GM18499 (cell line): ENCODE measurements at regions not wholly inside any gene's neighbourhood (a gene's known extent, or its start where the extent isn't known, plus 50 kb on each side); places are given as distances from the start of the nearest gene placed in this dataset.

Experiments used
- ATAC-seq: cut with Tn5 transposase; IDR thresholded peaks from one replicate; pipeline ENCODE4 v1.9.1; 2021; ENCODE audit warnings: moderate number of reproducible peaks; ENCODE audit not compliant: insufficient read depth, unreplicated experiment

GRCh38 chr5:39863926-39864552 is 439.3 kb upstream of the DAB2 start:
- ATAC-seq = no peak

DNA sequence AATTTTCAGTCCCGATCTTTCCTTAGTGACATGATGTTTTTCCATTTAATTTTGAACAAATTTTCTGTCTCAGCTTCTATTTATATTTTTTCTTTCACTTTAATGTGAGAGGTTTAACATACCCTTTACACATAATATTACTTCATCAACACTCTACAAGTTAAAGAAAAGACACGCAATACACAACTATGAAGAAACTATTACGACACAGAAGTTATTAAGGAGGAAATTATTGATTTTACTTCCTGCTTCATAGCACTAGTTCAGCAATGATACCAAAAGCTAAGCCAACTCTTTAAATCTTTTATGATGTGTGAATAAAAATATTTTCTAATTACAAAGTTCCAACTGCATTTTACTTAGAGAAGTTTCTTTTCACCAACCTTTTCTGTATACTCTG is 432.3 kb upstream of the DAB2 start:
- no peak for ATAC-seq

- no peak for ATAC-seq
These were observed 430.1 kb upstream of the DAB2 start for GRCh38 chr5:39854771-39855410.

- ATAC-seq = no peak
These were observed 425.5 kb upstream of the DAB2 start for GRCh38 chr5:39850291-39850690.

DNA sequence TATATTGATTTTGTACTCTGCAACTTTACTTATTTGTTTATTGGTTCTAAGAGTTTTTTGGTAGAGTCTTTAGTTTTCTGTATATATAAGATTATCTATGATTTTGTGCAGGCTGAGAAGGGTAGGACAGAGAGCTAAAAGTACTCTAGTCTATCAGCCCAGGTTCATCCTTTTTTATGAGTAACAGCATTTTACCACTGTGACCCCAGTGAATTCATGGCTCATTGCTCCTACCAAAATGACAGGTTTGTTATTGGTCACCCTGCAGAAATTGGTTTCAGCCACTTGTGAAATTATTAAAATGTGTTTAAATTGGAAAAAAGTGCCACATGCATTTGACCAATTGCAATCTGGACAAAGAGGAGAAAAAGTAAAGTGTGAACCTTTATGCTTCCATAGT is 421.4 kb upstream of the DAB2 start:
- no peak for ATAC-seq

- ATAC-seq = no peak
These were observed 419.0 kb upstream of the DAB2 start for GRCh38 chr5:39843767-39844166.

GRCh38 chr5:39835371-39835770 is 410.6 kb upstream of the DAB2 start:
- ATAC-seq = no peak

GRCh38 chr5:39829441-39829840 is 404.7 kb upstream of the DAB2 start:
- ATAC-seq = no peak

DNA sequence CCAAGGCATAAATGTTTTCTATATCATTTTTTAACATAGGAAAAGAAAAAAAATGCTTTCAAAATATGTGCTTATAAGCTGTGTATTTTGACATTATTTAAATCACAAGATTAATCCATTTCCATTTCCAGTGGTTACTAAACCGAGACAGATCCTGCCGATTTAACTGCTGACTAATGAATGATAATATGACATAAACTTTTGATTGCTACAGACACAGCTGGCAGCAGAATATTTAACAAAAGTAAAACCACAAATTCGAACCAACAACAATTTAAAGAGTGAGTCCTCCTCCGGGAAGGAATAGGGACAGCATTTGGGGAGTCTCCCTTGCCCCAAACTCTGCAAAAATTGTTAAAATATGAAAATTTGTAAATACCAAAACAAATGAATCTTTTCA is 401.3 kb upstream of the DAB2 start:
- ATAC-seq = no peak

DNA sequence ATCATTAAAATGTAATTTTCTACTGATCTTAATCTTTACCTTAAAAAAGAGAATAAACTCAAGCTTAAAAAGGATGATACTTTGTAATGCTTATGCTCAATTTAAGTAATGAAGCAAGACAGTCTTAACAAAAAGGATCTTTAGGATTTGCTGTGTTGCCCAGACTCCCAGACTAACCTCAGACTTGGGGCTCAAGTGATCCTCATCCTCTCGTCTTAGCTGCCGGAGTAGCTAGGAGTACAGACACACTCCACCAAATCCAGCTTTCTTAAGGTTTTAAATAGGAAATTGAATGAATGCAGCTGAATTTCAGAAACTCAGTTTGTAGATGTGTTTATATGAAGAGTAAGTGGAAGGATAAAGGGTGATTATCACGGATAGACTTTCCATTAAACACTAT is 400.5 kb upstream of the DAB2 start:
- ATAC-seq = no peak

GRCh38 chr5:39822020-39822419 is 397.2 kb upstream of the DAB2 start:
- ATAC-seq = no peak

DNA sequence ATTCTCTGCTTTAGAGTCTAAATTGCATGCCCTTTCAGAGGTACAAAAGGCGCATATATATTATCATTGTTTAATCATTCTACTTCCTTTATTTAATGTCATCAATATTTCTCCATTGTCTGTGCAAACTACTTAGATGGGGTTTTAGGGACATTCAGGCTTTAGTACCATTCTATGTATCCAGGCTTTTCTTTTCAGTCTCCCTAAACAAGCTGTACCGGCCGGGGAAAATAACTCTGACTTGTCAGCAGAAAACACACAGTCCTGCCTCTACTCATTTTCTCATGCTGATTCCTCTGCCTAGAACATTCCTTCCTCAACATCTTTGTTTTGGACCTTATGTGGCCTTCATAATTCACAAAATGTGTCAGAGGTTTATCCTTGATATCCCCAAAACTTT is 392.1 kb upstream of the DAB2 start:
- ATAC-seq = no peak

- ATAC-seq = no peak
These were observed 391.5 kb upstream of the DAB2 start for GRCh38 chr5:39816156-39816845.

GRCh38 chr5:39815711-39816110 is 390.9 kb upstream of the DAB2 start:
- ATAC-seq = no peak

GRCh38 chr5:39811381-39811780 is 386.6 kb upstream of the DAB2 start:
- ATAC-seq = no peak

- no peak for ATAC-seq
These were observed 383.9 kb upstream of the DAB2 start for GRCh38 chr5:39808656-39809055.

GRCh38 chr5:39801306-39801705 is 376.5 kb upstream of the DAB2 start:
- ATAC-seq = no peak

GRCh38 chr5:39800042-39800601 is 375.3 kb upstream of the DAB2 start:
- ATAC-seq = no peak

DNA sequence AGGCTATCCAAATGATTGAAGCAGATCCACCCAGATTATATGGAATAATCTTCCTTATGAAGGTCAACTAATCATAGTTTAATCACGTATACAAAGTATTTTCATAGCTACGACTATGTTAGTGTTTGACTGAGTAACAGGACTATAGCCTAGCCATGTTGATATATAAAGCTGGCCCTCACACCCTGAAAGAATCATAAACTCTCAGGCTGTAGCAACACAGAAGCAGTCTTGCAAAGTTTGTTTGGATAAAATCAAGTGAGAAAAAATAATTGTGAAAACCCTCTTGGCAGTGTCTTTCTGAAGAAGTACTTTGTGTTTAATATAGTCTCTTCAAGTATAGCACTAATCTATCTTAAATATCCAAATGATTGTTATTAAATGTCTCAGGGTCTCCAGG is 374.5 kb upstream of the DAB2 start:
- ATAC-seq = no peak

GRCh38 chr5:39794513-39795210 is 369.9 kb upstream of the DAB2 start:
- ATAC-seq = no peak

GRCh38 chr5:39785410-39785809 is 360.6 kb upstream of the DAB2 start:
- no peak for ATAC-seq
